ENCODE measurements at regions not wholly inside any gene's neighbourhood (a gene's known extent, or its start where the extent isn't known, plus 50 kb on each side); places are given as distances from the start of the nearest gene placed in this dataset.
A peak's percentile ranks its signal among the peaks of the same experiment; 100 is the strongest.

GRCh38 chr12:125386652-125387051, 321.4 kb downstream of the AACS start:
- Mint-ChIP-seq H3K27me3 (peaks cover 4% of the 10 kb centered on the region), H3K4me1 (no peaks in the 10 kb centered on the region), H3K4me3 (no peak overlapping the region), H3K27ac (no peak overlapping the region), H3K9me3 (no peaks in the 10 kb centered on the region), H3K36me3 (no peaks in the 10 kb centered on the region)

GRCh38 chr12:125387206-125387605, 322.0 kb downstream of the AACS start:
- Mint-ChIP-seq H3K9me3 (no peaks in the 10 kb centered on the region), H3K4me1 (no peaks in the 10 kb centered on the region), H3K27me3 (peaks cover 4% of the 10 kb centered on the region), H3K36me3 (no peaks in the 10 kb centered on the region), H3K4me3 (no peak overlapping the region), H3K27ac (no peak overlapping the region)

- no peak overlapping the region for H3K4me3 Mint-ChIP-seq
- H3K9me3 Mint-ChIP-seq, result peaks cover 4% of the 10 kb centered on the region
- H3K27ac Mint-ChIP-seq, result no peak overlapping the region
- H3K27me3 Mint-ChIP-seq, result peaks cover 11% of the 10 kb centered on the region
- no peaks in the 10 kb centered on the region for H3K36me3 Mint-ChIP-seq
- no peaks in the 10 kb centered on the region for H3K4me1 Mint-ChIP-seq
Measured at GRCh38 chr12:125389061-125389697, 323.9 kb downstream of the AACS start.

- peaks cover 12% of the 10 kb centered on the region for H3K27me3 Mint-ChIP-seq
- no peak overlapping the region for H3K4me3 Mint-ChIP-seq
- H3K36me3 Mint-ChIP-seq, result no peaks in the 10 kb centered on the region
- H3K27ac Mint-ChIP-seq, result no peak overlapping the region
- H3K9me3 Mint-ChIP-seq, result peaks cover 10% of the 10 kb centered on the region
- H3K4me1 Mint-ChIP-seq, result no peaks in the 10 kb centered on the region
Measured at GRCh38 chr12:125393569-125393968, 328.3 kb downstream of the AACS start.

GRCh38 chr12:125395583-125396215, 330.5 kb downstream of the AACS start:
- Mint-ChIP-seq H3K4me1 (no peaks in the 10 kb centered on the region), H3K36me3 (no peaks in the 10 kb centered on the region), H3K4me3 (no peak overlapping the region), H3K27ac (no peak overlapping the region), H3K27me3 (peaks cover 12% of the 10 kb centered on the region), H3K9me3 (peaks cover 10% of the 10 kb centered on the region)

GRCh38 chr12:125399489-125399888, 334.3 kb downstream of the AACS start:
- peak overlapping the region; percentile 42 for H3K27ac Mint-ChIP-seq
- H3K9me3 Mint-ChIP-seq, result peaks cover 3% of the 10 kb centered on the region

GRCh38 chr12:125402874-125403789, 337.9 kb downstream of the AACS start:
- Mint-ChIP-seq H3K27ac (no peak overlapping the region), H3K4me3 (no peak overlapping the region), H3K36me3 (no peaks in the 10 kb centered on the region), H3K4me1 (no peaks in the 10 kb centered on the region), H3K27me3 (peaks cover 8% of the 10 kb centered on the region), H3K9me3 (no peaks in the 10 kb centered on the region)

More at GRCh38 chr12:125399489-125399888, 334.3 kb downstream of the AACS start:
- no peaks in the 10 kb centered on the region for H3K4me1 Mint-ChIP-seq
- peaks cover 4% of the 10 kb centered on the region for H3K27me3 Mint-ChIP-seq
- no peak overlapping the region for H3K4me3 Mint-ChIP-seq
- no peaks in the 10 kb centered on the region for H3K36me3 Mint-ChIP-seq

- Mint-ChIP-seq H3K4me3 (no peak overlapping the region), H3K27me3 (peaks cover 8% of the 10 kb centered on the region), H3K27ac (no peak overlapping the region), H3K4me1 (no peaks in the 10 kb centered on the region), H3K36me3 (no peaks in the 10 kb centered on the region), H3K9me3 (no peaks in the 10 kb centered on the region)
Measured at GRCh38 chr12:125403843-125404242, 338.6 kb downstream of the AACS start.

GRCh38 chr12:125406131-125406530, 340.9 kb downstream of the AACS start:
- Mint-ChIP-seq H3K27me3 (peaks cover 8% of the 10 kb centered on the region), H3K36me3 (no peaks in the 10 kb centered on the region), H3K9me3 (no peaks in the 10 kb centered on the region), H3K4me3 (no peak overlapping the region), H3K27ac (no peak overlapping the region), H3K4me1 (no peaks in the 10 kb centered on the region)

- Mint-ChIP-seq H3K4me1 (no peaks in the 10 kb centered on the region), H3K27me3 (peaks cover 6% of the 10 kb centered on the region), H3K9me3 (no peaks in the 10 kb centered on the region), H3K27ac (no peak overlapping the region), H3K36me3 (no peaks in the 10 kb centered on the region), H3K4me3 (no peak overlapping the region)
Measured at GRCh38 chr12:125408718-125409117, 343.5 kb downstream of the AACS start.

GRCh38 chr12:125412506-125412905, 347.3 kb downstream of the AACS start:
- no peak overlapping the region for H3K4me3 Mint-ChIP-seq
- no peaks in the 10 kb centered on the region for H3K9me3 Mint-ChIP-seq
- no peaks in the 10 kb centered on the region for H3K36me3 Mint-ChIP-seq
- H3K27ac Mint-ChIP-seq, result no peak overlapping the region
- no peaks in the 10 kb centered on the region for H3K27me3 Mint-ChIP-seq
- no peaks in the 10 kb centered on the region for H3K4me1 Mint-ChIP-seq

GRCh38 chr12:125417446-125417845, 352.2 kb downstream of the AACS start:
- Mint-ChIP-seq H3K36me3 (peaks cover 3% of the 10 kb centered on the region), H3K27me3 (no peaks in the 10 kb centered on the region), H3K4me3 (no peak overlapping the region), H3K27ac (no peak overlapping the region), H3K9me3 (peaks cover 7% of the 10 kb centered on the region), H3K4me1 (no peaks in the 10 kb centered on the region)

GRCh38 chr12:125418902-125419564, 353.8 kb downstream of the AACS start:
- Mint-ChIP-seq H3K4me1 (no peaks in the 10 kb centered on the region), H3K36me3 (peaks cover 3% of the 10 kb centered on the region), H3K27ac (no peak overlapping the region)

GRCh38 chr12:125424909-125425308, 359.7 kb downstream of the AACS start:
- Mint-ChIP-seq H3K27ac (no peak overlapping the region), H3K36me3 (peaks cover 3% of the 10 kb centered on the region), H3K4me1 (no peaks in the 10 kb centered on the region), H3K9me3 (peaks cover 17% of the 10 kb centered on the region), H3K27me3 (no peaks in the 10 kb centered on the region), H3K4me3 (no peak overlapping the region)

More at GRCh38 chr12:125418902-125419564, 353.8 kb downstream of the AACS start:
- peaks cover 7% of the 10 kb centered on the region for H3K9me3 Mint-ChIP-seq
- no peaks in the 10 kb centered on the region for H3K27me3 Mint-ChIP-seq
- H3K4me3 Mint-ChIP-seq, result no peak overlapping the region

GRCh38 chr12:125431516-125431915, 366.3 kb downstream of the AACS start:
- H3K27me3 Mint-ChIP-seq, result no peaks in the 10 kb centered on the region
- peaks cover 4% of the 10 kb centered on the region for H3K9me3 Mint-ChIP-seq
- no peak overlapping the region for H3K27ac Mint-ChIP-seq
- no peaks in the 10 kb centered on the region for H3K36me3 Mint-ChIP-seq
- no peak overlapping the region for H3K4me3 Mint-ChIP-seq
- H3K4me1 Mint-ChIP-seq, result no peaks in the 10 kb centered on the region
